ENCODE measurements at regions not wholly inside any gene's neighbourhood (a gene's known extent, or its start where the extent isn't known, plus 50 kb on each side); places are given as distances from the start of the nearest gene placed in this dataset.

GRCh38 chr12:130109062-130109945 is 53.0 kb upstream of the FZD10 start:
- H3K27me3 ChIP-seq: peaks cover 32% of the 10 kb centered on the region
- TF ChIP-seq, protein P1, sequence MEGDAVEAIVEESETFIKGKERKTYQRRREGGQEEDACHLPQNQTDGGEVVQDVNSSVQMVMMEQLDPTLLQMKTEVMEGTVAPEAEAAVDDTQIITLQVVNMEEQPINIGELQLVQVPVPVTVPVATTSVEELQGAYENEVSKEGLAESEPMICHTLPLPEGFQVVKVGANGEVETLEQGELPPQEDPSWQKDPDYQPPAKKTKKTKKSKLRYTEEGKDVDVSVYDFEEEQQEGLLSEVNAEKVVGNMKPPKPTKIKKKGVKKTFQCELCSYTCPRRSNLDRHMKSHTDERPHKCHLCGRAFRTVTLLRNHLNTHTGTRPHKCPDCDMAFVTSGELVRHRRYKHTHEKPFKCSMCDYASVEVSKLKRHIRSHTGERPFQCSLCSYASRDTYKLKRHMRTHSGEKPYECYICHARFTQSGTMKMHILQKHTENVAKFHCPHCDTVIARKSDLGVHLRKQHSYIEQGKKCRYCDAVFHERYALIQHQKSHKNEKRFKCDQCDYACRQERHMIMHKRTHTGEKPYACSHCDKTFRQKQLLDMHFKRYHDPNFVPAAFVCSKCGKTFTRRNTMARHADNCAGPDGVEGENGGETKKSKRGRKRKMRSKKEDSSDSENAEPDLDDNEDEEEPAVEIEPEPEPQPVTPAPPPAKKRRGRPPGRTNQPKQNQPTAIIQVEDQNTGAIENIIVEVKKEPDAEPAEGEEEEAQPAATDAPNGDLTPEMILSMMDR (IDR thresholded peaks at IDR 0.05; ENCODE audit: low read depth, low read length): no peak
- H3K4me3 ChIP-seq (ENCODE audit: low read depth, low read length): no peak overlapping the region
- no peaks in the 10 kb centered on the region for H3K9me3 ChIP-seq
- no peaks in the 10 kb centered on the region for H3K36me3 ChIP-seq
- no peak for DNase-seq
- no peaks in the 10 kb centered on the region for H3K4me1 ChIP-seq

GRCh38 chr12:130110914-130111313 is 51.4 kb upstream of the FZD10 start:
- H3K27me3 ChIP-seq: peaks cover 22% of the 10 kb centered on the region
- DNase-seq: no peak
- no peaks in the 10 kb centered on the region for H3K4me1 ChIP-seq
- H3K36me3 ChIP-seq: no peaks in the 10 kb centered on the region
- TF ChIP-seq, protein P1 (IDR thresholded peaks at IDR 0.05; ENCODE audit: low read depth, low read length): no peak
- H3K9me3 ChIP-seq: no peaks in the 10 kb centered on the region
- no peak overlapping the region for H3K4me3 ChIP-seq (ENCODE audit: low read depth, low read length)

- no peak overlapping the region for H3K4me3 ChIP-seq (ENCODE audit: low read depth, low read length)
- TF ChIP-seq, protein P1 (IDR thresholded peaks at IDR 0.05; ENCODE audit: low read depth, low read length): no peak
- no peaks in the 10 kb centered on the region for H3K9me3 ChIP-seq
- H3K36me3 ChIP-seq: no peaks in the 10 kb centered on the region
- no peaks in the 10 kb centered on the region for H3K4me1 ChIP-seq
- no peak for DNase-seq
- H3K27me3 ChIP-seq: peaks cover 14% of the 10 kb centered on the region
Observed at GRCh38 chr12:130111965-130112496, 50.2 kb upstream of the FZD10 start.

All from BE2C (cell line).